ENCODE measurements at regions not wholly inside any gene's neighbourhood (a gene's known extent, or its start where the extent isn't known, plus 50 kb on each side); places are given as distances from the start of the nearest gene placed in this dataset.
"Not testable (repeated sequence)": the region's sequence is repeated elsewhere in the genome, so short reads cannot be mapped to it uniquely, and the experiment has no call there.

- DNase-seq (ENCODE audit: low read depth in 3 of 3) = no peak
These were observed 836.0 kb upstream of the FBXO33 start for GRCh38 chr14:40268236-40268635.

GRCh38 chr14:40265096-40265495 lies 832.9 kb upstream of the FBXO33 start:
- DNase-seq (ENCODE audit: low read depth in 3 of 3) = no peak

GRCh38 chr14:40252817-40253447 lies 820.7 kb upstream of the FBXO33 start:
- no peak for DNase-seq (ENCODE audit: low read depth in 3 of 3)

- no peak for DNase-seq (ENCODE audit: low read depth in 3 of 3)
These were observed 816.4 kb upstream of the FBXO33 start for GRCh38 chr14:40248671-40249070.

- DNase-seq (ENCODE audit: low read depth in 3 of 3) = no peak
These were observed 808.1 kb upstream of the FBXO33 start for GRCh38 chr14:40240245-40240859.

- DNase-seq (ENCODE audit: low read depth in 3 of 3) = no peak
These were observed 800.1 kb upstream of the FBXO33 start for GRCh38 chr14:40232302-40232701.

GRCh38 chr14:40229676-40230075 lies 797.4 kb upstream of the FBXO33 start:
- DNase-seq (ENCODE audit: low read depth in 3 of 3) = no peak

- DNase-seq (ENCODE audit: low read depth in 3 of 3) = no peak
These were observed 790.8 kb upstream of the FBXO33 start for GRCh38 chr14:40222996-40223395.

GRCh38 chr14:40221428-40221827 lies 789.2 kb upstream of the FBXO33 start:
- DNase-seq (ENCODE audit: low read depth in 3 of 3) = no peak

GRCh38 chr14:40219032-40219431 lies 786.8 kb upstream of the FBXO33 start:
- DNase-seq (ENCODE audit: low read depth in 3 of 3) = no peak

- DNase-seq (ENCODE audit: low read depth in 3 of 3) = no peak
These were observed 786.2 kb upstream of the FBXO33 start for GRCh38 chr14:40218282-40218941.

GRCh38 chr14:40216976-40217375 lies 784.7 kb upstream of the FBXO33 start:
- no peak for DNase-seq (ENCODE audit: low read depth in 3 of 3)

GRCh38 chr14:40216408-40216807 lies 784.2 kb upstream of the FBXO33 start:
- DNase-seq (ENCODE audit: low read depth in 3 of 3) = not testable (repeated sequence)

- no peak for DNase-seq (ENCODE audit: low read depth in 3 of 3)
These were observed 781.5 kb upstream of the FBXO33 start for GRCh38 chr14:40213701-40214100.

- no peak for DNase-seq (ENCODE audit: low read depth in 3 of 3)
These were observed 772.4 kb upstream of the FBXO33 start for GRCh38 chr14:40204441-40205175.

- DNase-seq (ENCODE audit: low read depth in 3 of 3) = no peak
These were observed 766.9 kb upstream of the FBXO33 start for GRCh38 chr14:40199101-40199500.

- no peak for DNase-seq (ENCODE audit: low read depth in 3 of 3)
These were observed 765.1 kb upstream of the FBXO33 start for GRCh38 chr14:40197344-40197743.

- no peak for DNase-seq (ENCODE audit: low read depth in 3 of 3)
These were observed 755.8 kb upstream of the FBXO33 start for GRCh38 chr14:40188006-40188405.

GRCh38 chr14:40164083-40164482 lies 731.9 kb upstream of the FBXO33 start:
- no peak for DNase-seq (ENCODE audit: low read depth in 3 of 3)

- no peak for DNase-seq (ENCODE audit: low read depth in 3 of 3)
These were observed 707.4 kb upstream of the FBXO33 start for GRCh38 chr14:40139657-40140056.

GRCh38 chr14:40133463-40133862 lies 701.2 kb upstream of the FBXO33 start:
- no peak for DNase-seq (ENCODE audit: low read depth in 3 of 3)

- no peak for DNase-seq (ENCODE audit: low read depth in 3 of 3)
These were observed 696.9 kb upstream of the FBXO33 start for GRCh38 chr14:40129159-40129558.

GRCh38 chr14:40123816-40124215 lies 691.6 kb upstream of the FBXO33 start:
- DNase-seq (ENCODE audit: low read depth in 3 of 3) = no peak
